ENCODE measurements at regions not wholly inside any gene's neighbourhood (a gene's known extent, or its start where the extent isn't known, plus 50 kb on each side); places are given as distances from the start of the nearest gene placed in this dataset.
A peak's percentile ranks its signal among the peaks of the same experiment; 100 is the strongest.

DNA sequence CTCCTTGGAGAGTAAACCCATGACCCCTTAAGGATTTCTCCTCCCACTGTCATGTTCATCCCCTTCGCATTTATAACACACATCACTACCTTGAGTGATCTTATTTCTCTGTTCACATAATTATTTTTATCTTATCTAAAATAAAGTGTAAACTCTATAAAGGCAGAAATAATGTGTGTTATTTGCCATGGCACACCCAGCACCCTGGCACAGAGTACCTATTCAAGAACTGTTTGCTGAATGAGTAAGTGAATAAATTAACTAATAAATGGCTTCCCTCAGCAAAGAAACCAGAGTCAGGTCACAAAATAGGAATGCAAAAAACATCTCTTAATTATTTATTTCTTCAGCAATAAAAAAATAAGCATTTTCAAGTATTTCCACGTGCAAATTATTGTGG, 330.3 kb upstream of the GHITM start:
- DNase-seq = no peak

DNA sequence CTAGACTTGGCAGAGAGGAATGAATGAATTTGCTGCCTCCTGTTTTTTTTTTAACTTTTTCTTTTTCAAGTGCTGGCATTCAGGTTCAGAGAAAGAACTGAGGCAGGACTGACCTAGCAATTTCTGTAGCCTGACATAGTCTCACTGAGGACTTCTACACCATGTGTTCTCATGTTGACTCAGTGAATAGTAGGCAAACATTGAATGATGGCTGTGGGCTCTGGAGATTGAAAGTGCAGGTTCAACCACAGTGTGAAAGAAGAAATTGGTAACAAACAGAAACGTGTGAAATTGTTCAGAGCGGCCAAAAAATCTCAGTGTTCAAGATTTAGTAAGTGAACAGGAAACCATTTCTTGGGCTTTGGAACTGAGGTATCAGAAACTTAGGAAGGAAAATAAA, 322.4 kb upstream of the GHITM start:
- DNase-seq = no peak

DNA sequence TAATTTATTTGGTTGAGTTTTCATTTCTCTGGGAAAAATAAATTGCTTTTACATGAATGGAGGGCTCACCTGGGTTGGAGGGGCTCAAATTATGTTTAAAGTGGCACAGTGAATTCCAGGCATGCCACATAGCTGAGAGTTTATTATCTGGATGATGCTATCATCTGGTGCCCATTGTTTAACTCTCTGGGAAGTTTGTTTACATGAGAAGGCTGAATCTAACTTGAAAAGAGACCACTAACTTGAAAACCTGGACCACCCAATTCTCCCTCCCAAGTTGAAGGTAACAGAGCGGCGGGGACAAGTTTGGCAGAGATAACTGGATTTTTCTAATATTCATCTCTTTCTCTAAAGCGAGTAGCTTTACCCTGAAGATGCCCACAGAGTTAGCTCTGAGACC, 321.5 kb upstream of the GHITM start:
- no peak for DNase-seq

DNA sequence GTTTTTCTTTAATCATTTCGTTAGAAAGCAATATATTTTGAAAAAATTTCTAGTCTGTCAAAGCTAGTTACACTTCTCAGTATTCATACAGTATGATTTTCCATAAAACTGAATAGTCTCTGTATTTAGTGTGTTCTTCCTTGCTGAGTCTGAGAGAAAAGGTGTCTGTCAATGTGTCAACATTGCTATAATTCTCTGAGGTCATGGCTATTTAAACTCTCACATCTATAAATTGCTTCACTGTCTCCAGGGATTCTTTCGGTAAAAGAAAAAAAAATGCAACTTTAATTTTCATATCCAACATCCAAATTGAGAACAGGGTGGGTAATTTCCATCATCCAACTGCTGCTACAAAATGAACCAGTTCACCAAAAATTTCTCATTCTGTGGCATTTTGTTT, 319.7 kb upstream of the GHITM start:
- no peak for DNase-seq

- no peak for DNase-seq
Measured at GRCh38 chr10:83820033-83820432, 319.3 kb upstream of the GHITM start.

DNA sequence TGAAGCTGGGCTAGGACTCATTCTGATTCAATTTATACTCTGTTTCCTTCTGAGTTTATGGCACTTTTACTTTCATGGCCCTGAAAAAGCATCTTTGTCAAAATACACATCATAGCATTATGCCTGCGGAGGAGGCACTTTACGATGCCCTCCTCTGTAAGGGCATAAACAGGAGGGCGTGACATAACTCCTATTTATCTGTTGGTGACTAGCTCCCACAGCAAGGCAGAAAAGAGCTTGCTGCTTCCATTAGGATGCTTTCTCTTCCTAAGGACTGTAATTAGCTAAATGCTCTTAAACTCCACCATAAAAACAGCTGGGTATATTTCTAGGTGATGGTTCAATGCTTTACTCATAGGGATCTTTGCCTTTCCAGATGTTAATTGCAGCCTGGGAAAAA, 315.2 kb upstream of the GHITM start:
- no peak for DNase-seq

GRCh38 chr10:83834096-83834495, 305.2 kb upstream of the GHITM start:
- no peak for DNase-seq

DNA sequence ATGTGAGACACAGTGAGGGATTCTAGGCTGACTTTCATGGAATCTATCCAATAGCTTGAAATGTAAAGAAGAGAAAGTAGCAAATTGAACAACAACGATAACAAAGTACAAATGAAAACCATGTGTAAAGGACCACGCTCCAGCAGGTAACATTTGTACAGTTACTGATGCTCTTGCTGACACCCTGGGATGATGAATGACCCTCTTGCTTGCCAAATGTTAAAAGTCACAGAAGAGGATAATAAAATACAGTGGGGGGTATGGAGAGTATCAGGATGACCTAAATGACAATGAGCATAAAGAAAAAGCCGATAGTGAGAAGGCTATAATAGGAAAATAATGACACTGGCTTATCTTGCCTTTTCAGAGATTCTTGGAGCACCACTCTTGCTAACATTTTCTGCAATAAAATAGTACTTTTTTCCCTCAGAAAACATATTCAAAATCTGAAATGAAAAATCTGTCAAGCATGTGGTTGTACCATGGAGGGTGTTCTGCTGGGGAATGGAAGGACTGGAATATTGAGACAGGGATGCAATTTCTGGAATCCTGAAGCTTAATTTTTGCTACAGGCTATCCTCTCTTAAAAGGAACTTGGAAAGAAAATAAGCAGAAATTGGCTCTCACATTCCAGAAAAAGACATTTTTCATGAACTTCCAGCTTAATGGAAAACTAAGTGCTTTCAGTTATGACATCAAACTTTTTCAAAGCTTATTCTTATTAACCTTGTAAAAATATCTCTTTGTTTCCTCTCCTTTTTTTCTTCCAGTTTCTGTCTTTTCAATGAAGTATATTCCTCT, 303.2 kb upstream of the GHITM start:
- DNase-seq = no peak

- DNase-seq = no peak
Measured at GRCh38 chr10:83848677-83849076, 290.6 kb upstream of the GHITM start.

DNA sequence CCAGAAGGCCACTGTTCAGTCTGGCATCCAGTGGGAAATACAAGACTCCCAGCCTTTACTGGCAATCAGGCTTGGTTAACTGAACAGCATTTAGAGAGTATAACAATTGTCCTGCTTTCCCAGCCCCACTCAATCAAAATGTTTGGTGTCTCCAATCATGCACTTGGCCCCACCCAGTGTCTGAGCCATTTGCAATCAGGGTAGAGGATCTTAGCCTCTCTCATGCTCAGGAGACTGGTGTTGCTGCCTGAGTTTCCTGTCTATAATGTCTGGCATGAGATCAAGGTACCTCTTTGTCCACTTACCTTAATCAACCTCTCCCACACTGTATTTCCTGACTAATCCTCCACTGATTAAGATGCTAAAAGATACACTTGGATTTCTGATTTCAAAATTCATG, 290.2 kb upstream of the GHITM start:
- DNase-seq = no peak

- no peak for DNase-seq
Measured at GRCh38 chr10:83852146-83852545, 287.2 kb upstream of the GHITM start.

- DNase-seq = no peak
Measured at GRCh38 chr10:83862723-83863122, 276.6 kb upstream of the GHITM start.

- no peak for DNase-seq
Measured at GRCh38 chr10:83863283-83863966, 275.9 kb upstream of the GHITM start.

- no peak for DNase-seq
Measured at GRCh38 chr10:83869898-83870297, 269.4 kb upstream of the GHITM start.

- DNase-seq = peak; percentile 61
Measured at GRCh38 chr10:83871187-83872081, 267.9 kb upstream of the GHITM start.

DNA sequence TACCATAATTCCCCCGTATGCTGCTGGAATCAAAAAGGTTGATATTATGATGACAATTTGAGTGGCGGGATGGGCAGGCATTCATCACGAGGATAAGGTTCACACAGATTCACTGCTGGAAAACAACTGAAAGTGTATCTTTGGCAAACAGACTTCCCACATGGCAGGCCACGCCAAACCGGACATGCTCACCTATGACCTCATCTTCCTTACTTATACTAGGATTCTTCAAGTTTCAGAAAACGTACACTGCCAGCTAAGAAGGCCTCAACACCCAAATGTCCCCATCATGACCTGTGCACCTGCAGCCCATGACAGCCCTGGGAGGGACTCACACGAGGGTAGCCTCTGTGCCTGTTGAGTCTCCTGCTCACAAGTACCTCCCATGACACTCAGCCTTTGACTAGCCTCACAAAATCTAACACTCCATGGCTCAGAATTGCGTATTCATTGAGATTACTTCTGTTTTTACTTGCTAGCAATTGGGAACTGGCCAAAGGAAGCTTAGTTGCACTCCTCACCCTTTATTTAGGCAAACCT, 259.0 kb upstream of the GHITM start:
- DNase-seq = no peak

GRCh38 chr10:83881661-83882060, 257.6 kb upstream of the GHITM start:
- no peak for DNase-seq

DNA sequence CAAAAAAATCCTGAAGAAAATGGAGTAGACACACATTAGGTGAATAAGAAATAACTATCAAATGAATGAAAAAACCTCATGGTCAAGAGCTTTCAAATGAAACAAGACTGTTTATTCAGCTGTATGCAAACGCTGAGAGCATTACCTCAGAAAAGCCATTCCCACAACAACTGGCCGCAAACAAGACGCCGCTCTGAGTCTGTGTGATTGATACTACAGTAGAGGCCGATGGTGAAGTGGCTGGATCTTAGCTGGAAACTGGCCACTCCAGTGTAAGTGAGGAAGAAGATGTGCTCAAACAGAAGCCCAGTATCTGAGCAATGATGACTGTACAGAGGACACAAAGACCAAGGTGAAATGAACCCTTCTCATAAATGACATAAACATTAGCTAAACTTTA, 252.4 kb upstream of the GHITM start:
- no peak for DNase-seq

GRCh38 chr10:83892737-83893136, 246.6 kb upstream of the GHITM start:
- DNase-seq = no peak

GRCh38 chr10:83896219-83896618, 243.1 kb upstream of the GHITM start:
- no peak for DNase-seq

DNA sequence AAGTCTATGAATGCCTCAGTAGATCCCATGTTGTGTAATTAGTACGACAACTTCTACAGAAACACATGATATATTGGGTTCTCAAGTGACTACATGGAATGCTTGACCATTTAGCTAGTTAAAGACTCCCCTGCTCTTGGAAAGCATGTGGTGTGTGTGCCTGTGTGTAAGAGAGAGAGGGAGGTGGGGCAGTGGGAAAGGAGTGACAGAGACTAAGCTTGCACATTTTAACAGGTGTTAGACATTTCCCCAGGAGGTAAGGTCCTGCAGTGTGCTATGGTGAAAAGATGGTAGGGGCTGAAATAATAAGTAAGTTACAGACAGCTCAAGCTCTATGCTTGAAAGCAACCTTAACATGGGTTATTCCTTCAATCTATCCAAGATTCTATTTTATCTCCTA, 241.7 kb upstream of the GHITM start:
- DNase-seq = no peak

GRCh38 chr10:83908506-83908905, 230.8 kb upstream of the GHITM start:
- no peak for DNase-seq

DNA sequence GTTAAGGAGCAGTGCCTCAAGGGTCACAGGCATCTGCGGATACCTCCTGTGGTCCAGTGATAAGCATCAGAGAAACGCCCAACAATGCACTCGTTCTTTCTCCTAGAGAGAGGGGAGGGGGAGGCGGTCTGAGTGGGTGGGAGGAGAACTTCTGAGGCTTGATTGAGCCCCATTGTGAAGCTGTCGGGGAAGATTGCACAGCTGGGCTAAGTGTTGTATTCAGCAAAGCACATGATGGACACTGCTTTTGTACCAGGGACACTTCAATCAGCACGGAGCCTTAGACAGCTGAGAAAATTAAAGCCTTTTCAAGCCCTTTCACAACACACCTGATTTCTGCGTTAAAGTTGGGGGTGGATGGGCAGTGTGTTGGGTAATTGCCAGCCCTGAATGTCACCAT, 230.3 kb upstream of the GHITM start:
- no peak for DNase-seq
